Neural progenitor cell (in vitro differentiated cells): ENCODE measurements at regions not wholly inside any gene's neighbourhood (a gene's known extent, or its start where the extent isn't known, plus 50 kb on each side); places are given as distances from the start of the nearest gene placed in this dataset.

Experiments used
- DNase-seq: peaks from one replicate; pipeline ENCODE4 v3.0.0-alpha.2; 2016; ENCODE audit warnings: low spot score
- H2AFZ ChIP-seq: fragments of 200-600 bp; sonication (generic); replicated peaks from 2 replicates; pipeline ENCODE4 v1.6.1; 2016; ENCODE audit warnings: antibody characterized with exemption
- H3F3A ChIP-seq: fragments of 200-600 bp; sonication (generic); 2 replicates; pipeline ENCODE4 v1.6.1; 2016; ENCODE audit warnings: antibody characterized with exemption, low read depth
- H3K27ac ChIP-seq: fragments of 200-600 bp; sonication (generic); 2 replicates; pipeline ENCODE4 v1.5.1; 2016; ENCODE audit warnings: mild to moderate bottlenecking
- H3K27me3 ChIP-seq: fragments of 200-600 bp; sonication (generic); 2 replicates; pipeline ENCODE4 v1.6.1; 2016; ENCODE audit warnings: mild to moderate bottlenecking, moderate library complexity
- H3K36me3 ChIP-seq: fragments of 200-600 bp; sonication (generic); 2 replicates; pipeline ENCODE4 v1.5.1; 2016
- H3K4me1 ChIP-seq: fragments of 200-600 bp; sonication (generic); 2 replicates; pipeline ENCODE4 v1.6.1; 2016; ENCODE audit warnings: mixed run types
- H3K4me2 ChIP-seq: fragments of 200-600 bp; sonication (generic); 2 replicates; pipeline ENCODE4 v1.6.1; 2016
- H3K4me3 ChIP-seq: fragments of 200-600 bp; sonication (generic); 2 replicates; pipeline ENCODE4 v1.5.1; 2016
- H3K79me2 ChIP-seq: fragments of 200-600 bp; sonication (generic); 2 replicates; pipeline ENCODE4 v1.6.1; 2016; ENCODE audit warnings: low read depth
- H3K9ac ChIP-seq: fragments of 200-600 bp; sonication (generic); 2 replicates; pipeline ENCODE4 v1.6.1; 2016
- H3K9me3 ChIP-seq: fragments of 200-600 bp; sonication (generic); 2 replicates; pipeline ENCODE4 v1.5.1; 2016; ENCODE audit warnings: low read depth
- H4K20me1 ChIP-seq: fragments of 200-600 bp; sonication (generic); 2 replicates; pipeline ENCODE4 v1.6.1; 2016; ENCODE audit warnings: low read depth
- H3K27ac Mint-ChIP-seq: 3 replicates; pipeline ENCODE4 v1.8.0; 2021; ENCODE audit warnings: mixed read lengths
- H3K27me3 Mint-ChIP-seq: 2 replicates; pipeline ENCODE4 v1.8.0; 2022; ENCODE audit warnings: low read depth, mild to moderate bottlenecking, inconsistent platforms, moderate library complexity, mixed read lengths; ENCODE audit not compliant: insufficient read depth
- H3K36me3 Mint-ChIP-seq: 3 replicates; pipeline ENCODE4 v1.8.0; 2021; ENCODE audit warnings: mixed read lengths
- H3K4me1 Mint-ChIP-seq: 3 replicates; pipeline ENCODE4 v1.8.0; 2021; ENCODE audit warnings: mixed read lengths
- H3K4me3 Mint-ChIP-seq: 3 replicates; pipeline ENCODE4 v1.8.0; 2021; ENCODE audit warnings: mild to moderate bottlenecking, moderate library complexity, mixed read lengths
- H3K9me3 Mint-ChIP-seq: 3 replicates; pipeline ENCODE4 v1.8.0; 2020; ENCODE audit warnings: mixed read lengths
- CTCF ChIP-seq: fragments of 200-600 bp; sonication (generic); IDR thresholded peaks from 2 replicates; pipeline ENCODE4 v1.5.1; 2017; ENCODE audit warnings: antibody characterized with exemption, mild to moderate bottlenecking
- EZH2 ChIP-seq: fragments of 200-600 bp; sonication (generic); IDR thresholded peaks from 2 replicates; pipeline ENCODE4 v1.6.1; 2017; ENCODE audit warnings: antibody characterized with exemption, mild to moderate bottlenecking, moderate library complexity
- EZH2phosphoT487 ChIP-seq: fragments of 200-600 bp; sonication (generic); IDR thresholded peaks from 2 replicates; pipeline ENCODE4 v1.6.1; 2017; ENCODE audit warnings: antibody characterized with exemption

GRCh38 chr5:154595662-154596061 is 117.6 kb upstream of the HAND1 start:
- Mint-ChIP-seq H3K4me1 (no peaks in the 10 kb centered on the region), H3K27ac (no peak overlapping the region), H3K4me3 (no peak overlapping the region), H3K9me3 (no peaks in the 10 kb centered on the region), H3K36me3 (no peaks in the 10 kb centered on the region), H3K27me3 (peaks cover 7% of the 10 kb centered on the region)
- Histone ChIP-seq H3K4me1 (no peaks in the 10 kb centered on the region), H4K20me1 (no peaks in the 10 kb centered on the region), H3K36me3 (no peaks in the 10 kb centered on the region), H3K79me2 (no peaks in the 10 kb centered on the region), H3K4me3 (no peak overlapping the region), H3K27ac (no peak overlapping the region), H3K9ac (no peak overlapping the region), H3F3A (no peaks in the 10 kb centered on the region), H3K27me3 (no peaks in the 10 kb centered on the region), H3K4me2 (no peak overlapping the region), H3K9me3 (no peaks in the 10 kb centered on the region), H2AFZ (no peak overlapping the region)
- TF ChIP-seq EZH2 (no peak), CTCF (no peak), EZH2phosphoT487 (no peak)
- no peak for DNase-seq

- Mint-ChIP-seq H3K27me3 (peaks cover 5% of the 10 kb centered on the region), H3K9me3 (no peaks in the 10 kb centered on the region), H3K4me3 (no peak overlapping the region), H3K27ac (no peak overlapping the region), H3K36me3 (no peaks in the 10 kb centered on the region), H3K4me1 (peaks cover 3% of the 10 kb centered on the region)
- Histone ChIP-seq H2AFZ (no peak overlapping the region), H3K9me3 (no peaks in the 10 kb centered on the region), H3K4me2 (no peak overlapping the region), H3K4me1 (no peaks in the 10 kb centered on the region), H3K79me2 (no peaks in the 10 kb centered on the region), H3K36me3 (no peaks in the 10 kb centered on the region), H4K20me1 (no peaks in the 10 kb centered on the region), H3K27me3 (no peaks in the 10 kb centered on the region), H3K4me3 (no peak overlapping the region), H3F3A (no peaks in the 10 kb centered on the region), H3K9ac (no peak overlapping the region), H3K27ac (no peak overlapping the region)
- DNase-seq, result no peak
- no peak for TF ChIP-seq CTCF
- TF ChIP-seq EZH2, result no peak
- no peak for TF ChIP-seq EZH2phosphoT487
These were observed 115.8 kb upstream of the HAND1 start for GRCh38 chr5:154593796-154594195.

GRCh38 chr5:154593071-154593470 is 115.0 kb upstream of the HAND1 start:
- no peaks in the 10 kb centered on the region for H3K9me3 ChIP-seq
- no peaks in the 10 kb centered on the region for H3K79me2 ChIP-seq
- Mint-ChIP-seq H3K9me3 (no peaks in the 10 kb centered on the region), H3K36me3 (no peaks in the 10 kb centered on the region), H3K27me3 (peaks cover 7% of the 10 kb centered on the region), H3K4me1 (peaks cover 3% of the 10 kb centered on the region), H3K4me3 (no peak overlapping the region), H3K27ac (no peak overlapping the region)
- H3K27ac ChIP-seq, result no peak overlapping the region
- H3K27me3 ChIP-seq, result no peaks in the 10 kb centered on the region
- H3K4me1 ChIP-seq, result no peaks in the 10 kb centered on the region
- TF ChIP-seq EZH2 (no peak), EZH2phosphoT487 (no peak), CTCF (no peak)
- H3K36me3 ChIP-seq, result no peaks in the 10 kb centered on the region
- H3F3A ChIP-seq, result no peaks in the 10 kb centered on the region
- no peak overlapping the region for H3K4me2 ChIP-seq
- H2AFZ ChIP-seq, result no peak overlapping the region
- no peak overlapping the region for H3K9ac ChIP-seq
- H4K20me1 ChIP-seq, result no peaks in the 10 kb centered on the region
- no peak overlapping the region for H3K4me3 ChIP-seq
- no peak for DNase-seq
